ENCODE measurements at regions not wholly inside any gene's neighbourhood (a gene's known extent, or its start where the extent isn't known, plus 50 kb on each side); places are given as distances from the start of the nearest gene placed in this dataset.

- TF ChIP-seq CTCF (conservative IDR thresholded peaks at IDR 0.05; ENCODE audit: low read length) (no peak), EZH2phosphoT487 (IDR thresholded peaks at IDR 0.05; ENCODE audit: borderline replicate concordance) (no peak)
Observed at GRCh38 chr13:78100486-78100885, 181.9 kb upstream of the EDNRB start.

Data from Loucy (cell line).